ENCODE measurements at regions not wholly inside any gene's neighbourhood (a gene's known extent, or its start where the extent isn't known, plus 50 kb on each side); places are given as distances from the start of the nearest gene placed in this dataset.

DNA sequence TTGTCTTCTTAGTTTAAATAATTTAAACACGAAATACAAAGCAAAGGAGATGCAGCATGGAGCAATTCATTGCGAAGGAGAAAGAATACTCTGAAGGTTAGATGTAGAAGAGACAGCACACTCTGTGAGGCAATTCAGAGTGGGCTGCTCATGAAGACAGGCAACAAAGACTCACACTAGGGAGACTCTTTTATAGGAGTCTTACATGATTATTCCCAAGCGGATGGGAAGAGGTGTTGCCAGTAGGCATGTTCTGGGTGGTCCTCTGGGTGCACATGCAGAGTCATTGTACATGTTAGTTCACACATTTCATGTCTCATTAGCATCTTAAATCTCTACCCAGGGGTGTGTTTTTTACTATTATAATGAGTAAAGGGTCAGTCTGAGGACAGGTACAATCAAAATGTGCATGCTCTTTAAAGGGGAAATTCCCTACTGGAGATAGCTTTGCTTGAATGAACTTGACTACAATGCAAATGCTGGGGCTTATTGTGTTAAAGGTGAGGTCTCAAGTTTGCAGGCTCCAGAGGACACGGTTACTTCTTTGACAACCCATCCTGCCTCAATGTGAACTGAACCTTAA is 275.5 kb downstream of the CDH19 start:
- ChIA-PET CTCF (no interaction called here), POLR2A (no interaction called here)
- H3K9me3 ChIP-seq (ENCODE audit: control insufficient read depth, insufficient read depth, low read length), result peaks cover 9% of the 10 kb centered on the region; the same call in 1 of the 2 replicates
- H3K27me3 ChIP-seq (ENCODE audit: control insufficient read depth, insufficient read depth, low read length), result no peaks in the 10 kb centered on the region
- no peak overlapping the region for H3K4me3 ChIP-seq (ENCODE audit: low read depth, low read length)
- no peak overlapping the region for H3K27ac ChIP-seq (ENCODE audit: low read depth, low read length)
- no peak for DNase-seq (ENCODE audit: low read depth, low spot score)
- TF ChIP-seq, protein P1, sequence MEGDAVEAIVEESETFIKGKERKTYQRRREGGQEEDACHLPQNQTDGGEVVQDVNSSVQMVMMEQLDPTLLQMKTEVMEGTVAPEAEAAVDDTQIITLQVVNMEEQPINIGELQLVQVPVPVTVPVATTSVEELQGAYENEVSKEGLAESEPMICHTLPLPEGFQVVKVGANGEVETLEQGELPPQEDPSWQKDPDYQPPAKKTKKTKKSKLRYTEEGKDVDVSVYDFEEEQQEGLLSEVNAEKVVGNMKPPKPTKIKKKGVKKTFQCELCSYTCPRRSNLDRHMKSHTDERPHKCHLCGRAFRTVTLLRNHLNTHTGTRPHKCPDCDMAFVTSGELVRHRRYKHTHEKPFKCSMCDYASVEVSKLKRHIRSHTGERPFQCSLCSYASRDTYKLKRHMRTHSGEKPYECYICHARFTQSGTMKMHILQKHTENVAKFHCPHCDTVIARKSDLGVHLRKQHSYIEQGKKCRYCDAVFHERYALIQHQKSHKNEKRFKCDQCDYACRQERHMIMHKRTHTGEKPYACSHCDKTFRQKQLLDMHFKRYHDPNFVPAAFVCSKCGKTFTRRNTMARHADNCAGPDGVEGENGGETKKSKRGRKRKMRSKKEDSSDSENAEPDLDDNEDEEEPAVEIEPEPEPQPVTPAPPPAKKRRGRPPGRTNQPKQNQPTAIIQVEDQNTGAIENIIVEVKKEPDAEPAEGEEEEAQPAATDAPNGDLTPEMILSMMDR (IDR thresholded peaks at IDR 0.05; ENCODE audit: low read depth, low read length), result no peak

DNA sequence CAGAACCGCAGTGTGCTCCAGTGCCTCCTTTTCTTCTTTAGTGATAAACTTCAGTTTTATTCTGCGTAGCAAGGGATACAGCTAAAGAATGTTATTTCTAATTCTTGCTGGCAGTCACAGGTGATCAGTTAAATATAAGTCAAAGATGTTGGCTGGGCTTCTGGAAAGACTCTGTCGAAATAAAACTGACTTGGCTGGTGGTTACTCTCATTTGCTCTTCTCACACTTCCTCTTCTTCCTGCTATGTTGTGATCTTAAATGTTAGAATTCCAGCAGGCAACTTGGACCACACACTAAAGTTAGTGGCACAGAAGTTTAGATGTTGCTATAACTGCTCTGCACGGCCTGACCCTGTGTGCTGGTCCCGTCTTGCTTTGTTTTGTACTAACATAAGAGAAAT is 278.6 kb downstream of the CDH19 start:
- Histone ChIP-seq H3K27me3 (ENCODE audit: control insufficient read depth, insufficient read depth, low read length) (no peaks in the 10 kb centered on the region), H3K4me3 (ENCODE audit: low read depth, low read length) (no peak overlapping the region), H3K27ac (ENCODE audit: low read depth, low read length) (no peak overlapping the region), H3K9me3 (ENCODE audit: control insufficient read depth, insufficient read depth, low read length) (peaks cover 2% of the 10 kb centered on the region; the same call in 1 of the 2 replicates)
- CTCF ChIA-PET, result no interaction called here
- DNase-seq (ENCODE audit: low read depth, low spot score), result no peak
- TF ChIP-seq, protein P1 (IDR thresholded peaks at IDR 0.05; ENCODE audit: low read depth, low read length), result no peak
- POLR2A ChIA-PET, result no interaction called here

DNA sequence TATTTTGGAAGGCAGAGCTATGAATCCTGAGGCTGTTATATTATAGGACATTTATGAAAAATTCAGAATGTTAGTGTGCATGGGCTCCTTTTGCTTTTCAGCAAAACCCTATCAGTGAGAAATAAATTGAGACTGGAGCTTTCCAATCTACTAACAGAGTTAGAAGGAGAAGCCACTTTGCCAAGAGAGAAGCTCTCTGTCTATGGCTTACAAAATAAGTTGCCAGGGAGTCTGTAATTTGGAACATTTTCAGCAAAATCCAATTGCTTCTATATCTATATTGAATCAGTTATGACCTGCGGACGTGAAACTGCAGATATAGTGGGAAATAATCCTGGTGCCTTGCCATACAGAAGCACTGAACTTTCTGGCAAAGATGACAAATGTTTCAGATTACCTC is 279.3 kb downstream of the CDH19 start:
- H3K9me3 ChIP-seq (ENCODE audit: control insufficient read depth, insufficient read depth, low read length), result peaks cover 2% of the 10 kb centered on the region; the same call in 1 of the 2 replicates
- ChIA-PET POLR2A (no interaction called here), CTCF (no interaction called here)
- no peak for DNase-seq (ENCODE audit: low read depth, low spot score)
- TF ChIP-seq, protein P1 (IDR thresholded peaks at IDR 0.05; ENCODE audit: low read depth, low read length), result no peak
- H3K27me3 ChIP-seq (ENCODE audit: control insufficient read depth, insufficient read depth, low read length), result no peaks in the 10 kb centered on the region
- no peak overlapping the region for H3K4me3 ChIP-seq (ENCODE audit: low read depth, low read length)
- no peak overlapping the region for H3K27ac ChIP-seq (ENCODE audit: low read depth, low read length)

DNA sequence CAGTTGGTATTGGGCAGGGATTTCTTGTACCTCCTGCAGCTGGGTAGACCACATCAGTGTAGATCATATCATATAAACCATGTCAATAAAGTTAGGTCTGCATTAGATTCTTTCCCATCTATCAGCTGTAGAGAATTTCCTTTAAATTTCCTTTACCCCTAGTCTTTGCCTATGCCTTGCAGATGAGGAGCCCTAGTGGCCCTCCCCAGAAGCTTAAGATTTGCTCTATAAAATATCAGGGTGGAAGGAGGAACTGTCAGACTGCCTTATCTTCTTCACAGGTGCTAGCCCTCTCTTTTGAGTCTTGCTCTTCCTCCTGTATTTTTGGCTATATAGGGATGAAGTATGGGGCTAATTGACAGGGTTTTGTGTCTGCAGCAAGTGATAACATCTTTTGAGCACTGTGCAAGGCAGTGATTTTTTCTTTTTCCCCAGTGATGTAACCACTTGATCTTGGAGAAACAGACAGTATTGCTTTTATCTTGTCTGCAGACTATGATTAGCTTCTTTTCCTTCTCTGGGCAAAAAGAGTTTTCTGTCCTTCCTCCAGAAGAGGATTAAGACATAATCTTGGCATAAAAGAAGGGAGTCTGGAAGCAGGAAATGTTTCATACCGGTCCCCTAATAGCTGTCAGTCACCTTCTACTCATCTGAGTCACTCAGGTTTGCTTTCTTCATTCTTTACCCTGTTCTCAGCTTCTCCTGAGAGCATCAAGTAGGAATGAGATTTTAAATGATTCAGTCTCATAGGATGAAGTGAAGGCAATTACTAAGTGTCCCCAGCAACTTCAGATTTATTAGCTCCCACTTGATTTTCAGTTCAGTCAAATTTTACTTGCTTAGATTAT is 286.4 kb downstream of the CDH19 start:
- POLR2A ChIA-PET, result no interaction called here
- H3K9me3 ChIP-seq (ENCODE audit: control insufficient read depth, insufficient read depth, low read length), result no peaks in the 10 kb centered on the region
- DNase-seq (ENCODE audit: low read depth, low spot score), result no peak

DNA sequence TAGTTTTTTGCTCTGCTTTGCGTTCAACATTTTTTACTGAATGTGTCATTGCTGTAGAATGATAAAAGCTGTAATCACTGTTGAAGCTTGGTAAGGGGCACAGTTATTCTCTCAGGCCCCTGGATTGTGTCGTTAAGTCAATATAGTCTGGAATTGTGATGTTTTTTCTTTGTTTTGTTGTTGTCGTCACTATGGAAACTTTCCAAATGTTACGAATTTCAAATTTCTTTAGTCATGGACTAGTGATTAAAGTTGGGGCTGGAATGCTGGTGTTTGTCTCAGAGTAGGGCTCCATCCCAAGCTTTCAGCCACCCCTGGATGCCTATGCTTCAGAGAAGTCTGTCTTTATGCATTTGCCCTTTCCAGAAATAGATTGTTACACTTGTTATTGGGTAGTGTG is 287.2 kb downstream of the CDH19 start:
- Histone ChIP-seq H3K27ac (ENCODE audit: low read depth, low read length) (no peak overlapping the region), H3K9me3 (ENCODE audit: control insufficient read depth, insufficient read depth, low read length) (no peaks in the 10 kb centered on the region), H3K27me3 (ENCODE audit: control insufficient read depth, insufficient read depth, low read length) (no peaks in the 10 kb centered on the region), H3K4me3 (ENCODE audit: low read depth, low read length) (no peak overlapping the region)
- POLR2A ChIA-PET, result no interaction called here
- CTCF ChIA-PET, result no interaction called here
- TF ChIP-seq, protein P1 (IDR thresholded peaks at IDR 0.05; ENCODE audit: low read depth, low read length), result no peak
- DNase-seq (ENCODE audit: low read depth, low spot score), result no peak

More for the DNA sequence above, 286.4 kb downstream of the CDH19 start:
- no peak overlapping the region for H3K4me3 ChIP-seq (ENCODE audit: low read depth, low read length)
- H3K27me3 ChIP-seq (ENCODE audit: control insufficient read depth, insufficient read depth, low read length), result no peaks in the 10 kb centered on the region
- H3K27ac ChIP-seq (ENCODE audit: low read depth, low read length), result no peak overlapping the region
- CTCF ChIA-PET, result no interaction called here
- TF ChIP-seq, protein P1 (IDR thresholded peaks at IDR 0.05; ENCODE audit: low read depth, low read length), result no peak

All from AG04450 (cell line).